ENCODE measurements at regions not wholly inside any gene's neighbourhood (a gene's known extent, or its start where the extent isn't known, plus 50 kb on each side); places are given as distances from the start of the nearest gene placed in this dataset.

GRCh38 chr6:155795173-155795796 lies 339.6 kb upstream of the NOX3 start:
- no peak for TF ChIP-seq GATA2 (IDR thresholded peaks at IDR 0.05; ENCODE audit: low read depth, low read length)
- no peak for TF ChIP-seq GATA3 (IDR thresholded peaks at IDR 0.05; ENCODE audit: low read depth, low read length)
